Esophagus squamous epithelium (tissue), 5 donors: ENCODE measurements at regions not wholly inside any gene's neighbourhood (a gene's known extent, or its start where the extent isn't known, plus 50 kb on each side); places are given as distances from the start of the nearest gene placed in this dataset.

Experiments used
- DNase-seq: peaks from one replicate; lab custom pipeline; 2025; lab: John Stamatoyannopoulos, UW
- H3K27ac ChIP-seq, 4 donors: fragments of 200-600 bp; sonication (generic); one replicate each; pipeline ENCODE4 v1.5.1; 2016 to 2019; ENCODE audit warnings: mild to moderate bottlenecking in 1 of 4
- H3K27me3 ChIP-seq, 4 donors: fragments of 200-600 bp; sonication (generic); 1 replicate in 3 of 4; 2 replicates in 1 of 4; pipeline versions ENCODE4 v1.5.1 to v1.6.0; 2017 to 2021; ENCODE audit warnings: antibody characterized with exemption in 1 of 4
- H3K36me3 ChIP-seq, 3 donors: fragments of 200-600 bp; sonication (generic); one replicate each; pipeline ENCODE4 v1.5.1; 2016 to 2019
- H3K4me1 ChIP-seq, 3 donors: fragments of 200-600 bp; sonication (generic); one replicate each; pipeline ENCODE4 v1.5.1; 2017 to 2019
- H3K4me3 ChIP-seq, 4 donors: fragments of 200-600 bp; sonication (generic); 1 replicate in 3 of 4; 2 replicates in 1 of 4; pipeline ENCODE4 v1.5.1; 2016 to 2019; ENCODE audit warnings: mild to moderate bottlenecking in 2 of 4, moderate library complexity in 1 of 4
- H3K9me3 ChIP-seq, 3 donors: fragments of 200-600 bp; sonication (generic); one replicate each; pipeline ENCODE4 v1.5.1; 2016 to 2019
- POLR2A ChIP-seq, 4 donors: fragments of 450-650 bp; IDR thresholded peaks; one replicate each; pipeline ENCODE4 v1.6.1; 2017; ENCODE audit warnings: antibody characterized with exemption in 4 of 4, mild to moderate bottlenecking in 4 of 4, moderate library complexity in 3 of 4
- WGBS, 2 donors: methylation state at CpG; one replicate each; pipeline ENCODE4 v1.1.5; 2018; 5-methylcytosine and 5-hydroxymethylcytosine counted together
- intact Hi-C: fragments of 100-400 bp; cut with DNase I; formaldehyde crosslinking; loops from one replicate; pipeline ENCODE4 v1.15.0; 2022
- TF ChIP-seq, protein P1 (sequence below), 6 experiments: fragments of 450-650 bp in 4 of 6; fragments of 200-600 bp in 2 of 6; sonication (generic) in 2 of 6; IDR thresholded peaks; one replicate each; pipeline ENCODE4 v1.5.1; 2016 to 2019; ENCODE audit warnings: antibody characterized with exemption in 6 of 6, mild to moderate bottlenecking in 4 of 6, moderate library complexity in 4 of 6
- donor health status: DM: yes; HTN: yes; CAD: no.

DNA sequence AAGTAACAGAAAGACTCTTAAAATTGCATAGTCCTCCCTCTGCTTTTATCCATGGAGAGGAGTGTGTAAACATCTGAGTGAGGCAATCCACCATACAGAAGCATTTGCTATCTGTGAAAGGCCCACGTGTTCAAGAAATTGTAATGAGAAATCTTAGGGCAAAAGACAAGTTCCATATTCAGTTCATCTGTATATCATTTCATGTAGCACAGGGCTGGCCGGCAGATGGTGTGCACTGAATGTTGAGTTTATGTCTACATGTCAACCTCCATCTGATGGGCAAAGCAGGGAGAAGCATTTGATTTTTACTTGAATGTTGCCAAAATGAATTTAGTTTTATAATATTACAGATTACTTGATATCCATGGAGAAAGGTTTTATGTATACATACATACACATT, 179.5 kb upstream of the RAD23B start:
- H3K27me3 ChIP-seq: no peaks in the 10 kb centered on the region
- H3K27ac ChIP-seq: no peak overlapping the region
- H3K4me1 ChIP-seq: no peaks in the 10 kb centered on the region
- 71 to 81% methylated on average over 2 of the region's 2 CpGs for WGBS, 2 donors
- intact Hi-C loops: no loop called here
- no peak for DNase-seq
- no peaks in the 10 kb centered on the region for H3K36me3 ChIP-seq
- H3K4me3 ChIP-seq: no peak overlapping the region
- TF ChIP-seq POLR2A (IDR thresholded peaks at IDR 0.05): no peak
- TF ChIP-seq, protein P1, sequence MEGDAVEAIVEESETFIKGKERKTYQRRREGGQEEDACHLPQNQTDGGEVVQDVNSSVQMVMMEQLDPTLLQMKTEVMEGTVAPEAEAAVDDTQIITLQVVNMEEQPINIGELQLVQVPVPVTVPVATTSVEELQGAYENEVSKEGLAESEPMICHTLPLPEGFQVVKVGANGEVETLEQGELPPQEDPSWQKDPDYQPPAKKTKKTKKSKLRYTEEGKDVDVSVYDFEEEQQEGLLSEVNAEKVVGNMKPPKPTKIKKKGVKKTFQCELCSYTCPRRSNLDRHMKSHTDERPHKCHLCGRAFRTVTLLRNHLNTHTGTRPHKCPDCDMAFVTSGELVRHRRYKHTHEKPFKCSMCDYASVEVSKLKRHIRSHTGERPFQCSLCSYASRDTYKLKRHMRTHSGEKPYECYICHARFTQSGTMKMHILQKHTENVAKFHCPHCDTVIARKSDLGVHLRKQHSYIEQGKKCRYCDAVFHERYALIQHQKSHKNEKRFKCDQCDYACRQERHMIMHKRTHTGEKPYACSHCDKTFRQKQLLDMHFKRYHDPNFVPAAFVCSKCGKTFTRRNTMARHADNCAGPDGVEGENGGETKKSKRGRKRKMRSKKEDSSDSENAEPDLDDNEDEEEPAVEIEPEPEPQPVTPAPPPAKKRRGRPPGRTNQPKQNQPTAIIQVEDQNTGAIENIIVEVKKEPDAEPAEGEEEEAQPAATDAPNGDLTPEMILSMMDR (IDR thresholded peaks at IDR 0.05): no peak
- H3K9me3 ChIP-seq: no peaks in the 10 kb centered on the region

DNA sequence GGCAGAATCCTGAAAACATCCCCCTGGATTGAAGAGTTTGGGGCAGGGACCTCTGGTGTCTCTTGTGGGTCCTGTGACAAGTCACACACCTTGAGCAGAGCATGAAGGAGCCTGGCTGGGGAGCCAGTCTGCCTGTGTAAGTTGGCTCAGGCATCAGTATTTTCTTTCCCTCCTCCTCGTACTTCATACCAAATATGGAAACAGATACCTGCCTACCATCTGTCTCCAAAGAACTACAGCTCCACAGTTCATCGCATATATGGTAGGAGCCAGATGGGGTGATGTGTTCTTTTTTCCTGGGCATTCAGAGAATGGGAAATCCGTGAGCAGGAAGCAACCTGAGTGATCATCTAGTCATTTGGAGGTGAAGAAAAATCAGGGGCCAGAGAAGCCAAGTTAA, 177.3 kb upstream of the RAD23B start:
- no peak for TF ChIP-seq POLR2A (IDR thresholded peaks at IDR 0.05)
- TF ChIP-seq, protein P1 (IDR thresholded peaks at IDR 0.05): no peak
- Histone ChIP-seq H3K27me3 (no peaks in the 10 kb centered on the region), H3K4me1 (no peaks in the 10 kb centered on the region), H3K36me3 (no peaks in the 10 kb centered on the region), H3K27ac (no peak overlapping the region), H3K9me3 (no peaks in the 10 kb centered on the region), H3K4me3 (no peak overlapping the region)
- intact Hi-C loops: no loop called here
- 44 to 57% methylated on average over 1 of the region's 3 CpGs for WGBS, 2 donors
- no peak for DNase-seq

DNA sequence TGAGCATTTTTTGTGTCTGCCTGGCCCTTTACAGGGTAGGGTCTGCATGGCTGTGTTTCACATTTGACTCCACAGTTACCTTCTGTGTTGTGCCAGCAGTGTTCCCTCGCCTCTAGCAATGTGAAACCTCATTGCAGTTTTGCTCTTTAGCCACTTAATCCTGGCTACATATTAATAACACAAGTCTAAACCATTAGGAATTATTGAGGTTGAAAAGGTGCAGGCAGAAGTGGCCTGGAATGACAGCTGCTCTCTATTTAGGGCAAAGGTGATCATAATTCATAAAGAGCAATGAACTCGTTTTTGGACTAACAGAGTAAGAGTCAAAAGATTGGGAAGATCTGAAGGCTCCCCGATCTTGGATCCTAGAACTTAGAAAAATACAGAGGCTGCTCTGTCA, 176.7 kb upstream of the RAD23B start:
- no peak for DNase-seq
- Histone ChIP-seq H3K36me3 (no peaks in the 10 kb centered on the region), H3K4me3 (no peak overlapping the region), H3K27ac (no peak overlapping the region), H3K4me1 (no peaks in the 10 kb centered on the region), H3K9me3 (no peaks in the 10 kb centered on the region), H3K27me3 (no peaks in the 10 kb centered on the region)
- TF ChIP-seq, protein P1 (IDR thresholded peaks at IDR 0.05): no peak
- no peak for TF ChIP-seq POLR2A (IDR thresholded peaks at IDR 0.05)
- 65 to 71% methylated on average over 3 of the region's 3 CpGs for WGBS, 2 donors
- intact Hi-C loops: no loop called here

DNA sequence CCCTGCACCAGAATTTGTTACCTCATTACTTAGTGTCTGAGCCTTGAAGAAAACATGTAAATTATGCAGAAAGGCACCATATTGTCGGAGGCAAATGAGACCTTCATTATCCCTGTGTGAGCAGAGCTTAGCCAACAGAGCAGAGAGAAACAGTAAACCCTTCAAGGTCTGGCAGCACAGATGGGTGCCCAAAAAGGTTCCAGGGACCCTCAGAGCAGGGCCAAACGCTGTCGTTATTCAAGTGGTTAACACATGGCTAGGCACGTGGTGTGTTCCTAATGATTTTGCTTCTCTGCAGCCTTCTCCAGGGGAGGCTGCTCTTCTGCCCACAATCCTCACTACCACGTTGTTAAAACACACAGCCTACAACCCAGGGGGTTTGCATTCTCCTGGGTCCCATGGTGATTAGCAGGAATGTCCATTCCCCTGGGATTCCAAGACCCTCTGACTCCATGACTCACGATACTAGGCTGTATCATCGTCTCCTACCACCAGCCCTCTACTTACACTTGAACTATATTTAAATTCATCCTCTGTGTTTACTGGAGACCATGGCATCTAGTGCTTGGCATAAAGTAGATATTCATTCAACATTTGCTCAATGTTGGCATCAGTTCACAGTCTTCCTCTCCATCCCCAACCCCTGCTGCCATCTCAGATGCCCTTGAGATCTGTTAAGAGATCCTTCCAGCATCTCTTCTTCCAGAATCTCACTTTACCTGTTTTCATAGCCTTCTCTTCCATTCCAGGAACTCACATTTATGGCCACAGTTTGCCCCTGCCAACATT, 174.5 kb upstream of the RAD23B start:
- TF ChIP-seq, protein P1 (IDR thresholded peaks at IDR 0.05): no peak
- TF ChIP-seq POLR2A (IDR thresholded peaks at IDR 0.05): no peak
- no peak for DNase-seq
- Histone ChIP-seq H3K9me3 (no peaks in the 10 kb centered on the region), H3K36me3 (no peaks in the 10 kb centered on the region), H3K27ac (no peak overlapping the region), H3K4me1 (no peaks in the 10 kb centered on the region), H3K27me3 (no peaks in the 10 kb centered on the region), H3K4me3 (no peak overlapping the region)
- intact Hi-C loops: no loop called here
- WGBS, 2 donors: 74 to 75% methylated on average over 7 of the region's 7 CpGs

DNA sequence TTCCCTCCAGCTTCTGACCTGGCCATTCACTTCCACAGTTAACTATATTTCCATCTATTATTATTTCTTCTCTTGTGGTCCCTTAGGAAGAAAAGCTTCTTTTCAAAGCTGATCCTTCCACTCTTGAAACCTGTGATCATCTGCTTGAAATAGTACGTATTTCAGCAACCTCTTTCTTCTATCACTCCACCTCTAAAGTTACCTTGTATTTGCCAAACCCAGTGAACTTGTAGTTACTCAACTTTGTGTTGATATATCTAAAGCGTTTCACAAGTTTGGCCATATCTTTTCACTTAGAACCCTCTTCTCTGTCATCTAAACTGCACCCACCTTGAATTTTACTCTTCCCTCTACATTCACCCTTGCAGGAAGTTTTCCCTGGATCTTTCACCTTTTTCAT, 173.8 kb upstream of the RAD23B start:
- H3K4me1 ChIP-seq: no peaks in the 10 kb centered on the region
- H3K27me3 ChIP-seq: no peaks in the 10 kb centered on the region
- 88 to 96% methylated on average over 2 of the region's 2 CpGs for WGBS, 2 donors
- no peak for DNase-seq
- intact Hi-C loops: no loop called here
- no peak overlapping the region for H3K4me3 ChIP-seq
- no peaks in the 10 kb centered on the region for H3K9me3 ChIP-seq
- H3K36me3 ChIP-seq: no peaks in the 10 kb centered on the region
- H3K27ac ChIP-seq: no peak overlapping the region
- no peak for TF ChIP-seq POLR2A (IDR thresholded peaks at IDR 0.05)
- TF ChIP-seq, protein P1 (IDR thresholded peaks at IDR 0.05): no peak
